ENCODE measurements at regions not wholly inside any gene's neighbourhood (a gene's known extent, or its start where the extent isn't known, plus 50 kb on each side); places are given as distances from the start of the nearest gene placed in this dataset.

GRCh38 chr11:130792772-130793171, 123.5 kb downstream of the SNX19 start:
- H3K27ac ChIP-seq: no peak overlapping the region
- H3K36me3 ChIP-seq: no peaks in the 10 kb centered on the region
- TF ChIP-seq CTCF (IDR thresholded peaks at IDR 0.05): no peak
- DNase-seq (ENCODE audit: low spot score) (no peak), ATAC-seq (ENCODE audit: insufficient number of reproducible peaks, low FRiP score, low read depth) (no peak)
- H3K4me1 ChIP-seq (ENCODE audit: control insufficient read depth in 1 of 2, low read depth in 2 of 2): no peaks in the 10 kb centered on the region
- H3K9me3 ChIP-seq: no peaks in the 10 kb centered on the region
- no peaks in the 10 kb centered on the region for H3K27me3 ChIP-seq (replicated peaks; ENCODE audit: insufficient read depth)
- no peak overlapping the region for H3K4me3 ChIP-seq

- DNase-seq (ENCODE audit: low spot score): no peak
- no peak for TF ChIP-seq CTCF (IDR thresholded peaks at IDR 0.05)
Measured at GRCh38 chr11:130796828-130797227, 119.5 kb downstream of the SNX19 start.

GRCh38 chr11:130798280-130798679, 118.0 kb downstream of the SNX19 start:
- H3K9me3 ChIP-seq: no peaks in the 10 kb centered on the region
- no peak for DNase-seq (ENCODE audit: low spot score)
- H3K27me3 ChIP-seq (replicated peaks; ENCODE audit: insufficient read depth): no peaks in the 10 kb centered on the region
- H3K4me1 ChIP-seq (ENCODE audit: control insufficient read depth in 1 of 2, low read depth in 2 of 2): no peaks in the 10 kb centered on the region
- no peak for ATAC-seq (ENCODE audit: insufficient number of reproducible peaks, low FRiP score, low read depth)
- H3K36me3 ChIP-seq: no peaks in the 10 kb centered on the region
- H3K27ac ChIP-seq: no peak overlapping the region
- no peak for TF ChIP-seq CTCF (IDR thresholded peaks at IDR 0.05)
- no peak overlapping the region for H3K4me3 ChIP-seq

More at GRCh38 chr11:130796828-130797227, 119.5 kb downstream of the SNX19 start:
- Histone ChIP-seq H3K4me3 (no peak overlapping the region), H3K9me3 (no peaks in the 10 kb centered on the region), H3K4me1 (ENCODE audit: control insufficient read depth in 1 of 2, low read depth in 2 of 2) (no peaks in the 10 kb centered on the region), H3K36me3 (no peaks in the 10 kb centered on the region), H3K27me3 (replicated peaks; ENCODE audit: insufficient read depth) (no peaks in the 10 kb centered on the region), H3K27ac (no peak overlapping the region)
- ATAC-seq (ENCODE audit: insufficient number of reproducible peaks, low FRiP score, low read depth): no peak

GRCh38 chr11:130798801-130799200, 117.5 kb downstream of the SNX19 start:
- ATAC-seq (ENCODE audit: insufficient number of reproducible peaks, low FRiP score, low read depth): no peak
- no peaks in the 10 kb centered on the region for H3K4me1 ChIP-seq (ENCODE audit: control insufficient read depth in 1 of 2, low read depth in 2 of 2)
- H3K9me3 ChIP-seq: no peaks in the 10 kb centered on the region
- no peak for DNase-seq (ENCODE audit: low spot score)
- H3K36me3 ChIP-seq: no peaks in the 10 kb centered on the region
- H3K4me3 ChIP-seq: no peak overlapping the region
- no peak for TF ChIP-seq CTCF (IDR thresholded peaks at IDR 0.05)
- H3K27me3 ChIP-seq (replicated peaks; ENCODE audit: insufficient read depth): no peaks in the 10 kb centered on the region
- no peak overlapping the region for H3K27ac ChIP-seq

- H3K9me3 ChIP-seq: no peaks in the 10 kb centered on the region
- ATAC-seq (ENCODE audit: insufficient number of reproducible peaks, low FRiP score, low read depth) (no peak), DNase-seq (ENCODE audit: low spot score) (no peak)
- no peaks in the 10 kb centered on the region for H3K4me1 ChIP-seq (ENCODE audit: control insufficient read depth in 1 of 2, low read depth in 2 of 2)
- no peak overlapping the region for H3K27ac ChIP-seq
- TF ChIP-seq CTCF (IDR thresholded peaks at IDR 0.05): no peak
- H3K27me3 ChIP-seq (replicated peaks; ENCODE audit: insufficient read depth): no peaks in the 10 kb centered on the region
- no peak overlapping the region for H3K4me3 ChIP-seq
- H3K36me3 ChIP-seq: no peaks in the 10 kb centered on the region
Measured at GRCh38 chr11:130801333-130802122, 114.8 kb downstream of the SNX19 start.
